ENCODE measurements at regions not wholly inside any gene's neighbourhood (a gene's known extent, or its start where the extent isn't known, plus 50 kb on each side); places are given as distances from the start of the nearest gene placed in this dataset.
"Not testable (repeated sequence)": the region's sequence is repeated elsewhere in the genome, so short reads cannot be mapped to it uniquely, and the experiment has no call there.

- FAIRE-seq (no peak), DNase-seq (ENCODE audit: insufficient read length) (no peak)
- TF ChIP-seq POLR2A (IDR thresholded peaks at IDR 0.05; ENCODE audit: low read depth, low read length) (no peak), TAF1 (IDR thresholded peaks at IDR 0.05; ENCODE audit: borderline replicate concordance, low read depth, low read length) (no peak), POLR2AphosphoS5 (IDR thresholded peaks at IDR 0.05; ENCODE audit: low read depth, low read length) (no peak)
Observed at GRCh38 chr3:194939532-194939909, 253.8 kb downstream of the FAM43A start.

- FAIRE-seq (no peak), DNase-seq (ENCODE audit: insufficient read length) (no peak)
- TF ChIP-seq POLR2AphosphoS5 (IDR thresholded peaks at IDR 0.05; ENCODE audit: low read depth, low read length) (no peak), POLR2A (IDR thresholded peaks at IDR 0.05; ENCODE audit: low read depth, low read length) (no peak), TAF1 (IDR thresholded peaks at IDR 0.05; ENCODE audit: borderline replicate concordance, low read depth, low read length) (no peak)
Observed at GRCh38 chr3:194939949-194940770, 254.5 kb downstream of the FAM43A start.

GRCh38 chr3:194941360-194941955, 255.8 kb downstream of the FAM43A start:
- DNase-seq (ENCODE audit: insufficient read length) (no peak), FAIRE-seq (no peak)
- TF ChIP-seq POLR2AphosphoS5 (IDR thresholded peaks at IDR 0.05; ENCODE audit: low read depth, low read length): no peak
- no peak for TF ChIP-seq TAF1 (IDR thresholded peaks at IDR 0.05; ENCODE audit: borderline replicate concordance, low read depth, low read length)
- no peak for TF ChIP-seq POLR2A (IDR thresholded peaks at IDR 0.05; ENCODE audit: low read depth, low read length)

GRCh38 chr3:194941956-194942511, 256.4 kb downstream of the FAM43A start:
- FAIRE-seq (no peak), DNase-seq (ENCODE audit: insufficient read length) (no peak)
- TF ChIP-seq POLR2AphosphoS5 (IDR thresholded peaks at IDR 0.05; ENCODE audit: low read depth, low read length) (no peak), POLR2A (IDR thresholded peaks at IDR 0.05; ENCODE audit: low read depth, low read length) (no peak), TAF1 (IDR thresholded peaks at IDR 0.05; ENCODE audit: borderline replicate concordance, low read depth, low read length) (no peak)

- DNase-seq (ENCODE audit: insufficient read length) (no peak), FAIRE-seq (no peak)
- no peak for TF ChIP-seq POLR2A (IDR thresholded peaks at IDR 0.05; ENCODE audit: low read depth, low read length)
- no peak for TF ChIP-seq TAF1 (IDR thresholded peaks at IDR 0.05; ENCODE audit: borderline replicate concordance, low read depth, low read length)
- no peak for TF ChIP-seq POLR2AphosphoS5 (IDR thresholded peaks at IDR 0.05; ENCODE audit: low read depth, low read length)
Observed at GRCh38 chr3:194944526-194944925, 258.8 kb downstream of the FAM43A start.

GRCh38 chr3:194945508-194945907, 259.8 kb downstream of the FAM43A start:
- FAIRE-seq (no peak), DNase-seq (ENCODE audit: insufficient read length) (no peak)
- TF ChIP-seq TAF1 (IDR thresholded peaks at IDR 0.05; ENCODE audit: borderline replicate concordance, low read depth, low read length) (no peak), POLR2AphosphoS5 (IDR thresholded peaks at IDR 0.05; ENCODE audit: low read depth, low read length) (no peak), POLR2A (IDR thresholded peaks at IDR 0.05; ENCODE audit: low read depth, low read length) (no peak)

GRCh38 chr3:194946091-194946490, 260.4 kb downstream of the FAM43A start:
- FAIRE-seq (no peak), DNase-seq (ENCODE audit: insufficient read length) (no peak)
- TF ChIP-seq TAF1 (IDR thresholded peaks at IDR 0.05; ENCODE audit: borderline replicate concordance, low read depth, low read length) (no peak), POLR2A (IDR thresholded peaks at IDR 0.05; ENCODE audit: low read depth, low read length) (no peak), POLR2AphosphoS5 (IDR thresholded peaks at IDR 0.05; ENCODE audit: low read depth, low read length) (no peak)

GRCh38 chr3:194949592-194949991, 263.9 kb downstream of the FAM43A start:
- no peak for FAIRE-seq
- no peak for DNase-seq (ENCODE audit: insufficient read length)
- no peak for TF ChIP-seq TAF1 (IDR thresholded peaks at IDR 0.05; ENCODE audit: borderline replicate concordance, low read depth, low read length)
- TF ChIP-seq POLR2A (IDR thresholded peaks at IDR 0.05; ENCODE audit: low read depth, low read length): no peak
- no peak for TF ChIP-seq POLR2AphosphoS5 (IDR thresholded peaks at IDR 0.05; ENCODE audit: low read depth, low read length)

- no peak for FAIRE-seq
Observed at GRCh38 chr3:194950906-194951628, 265.4 kb downstream of the FAM43A start.

GRCh38 chr3:194951629-194951920, 265.9 kb downstream of the FAM43A start:
- not testable (repeated sequence) for FAIRE-seq; DNase-seq (ENCODE audit: insufficient read length)

More at GRCh38 chr3:194950906-194951628, 265.4 kb downstream of the FAM43A start:
- no peak for DNase-seq (ENCODE audit: insufficient read length)
- TF ChIP-seq POLR2A (IDR thresholded peaks at IDR 0.05; ENCODE audit: low read depth, low read length) (no peak), POLR2AphosphoS5 (IDR thresholded peaks at IDR 0.05; ENCODE audit: low read depth, low read length) (no peak), TAF1 (IDR thresholded peaks at IDR 0.05; ENCODE audit: borderline replicate concordance, low read depth, low read length) (no peak)

GRCh38 chr3:194951931-194952582, 266.4 kb downstream of the FAM43A start:
- FAIRE-seq (no peak), DNase-seq (ENCODE audit: insufficient read length) (no peak)
- no peak for TF ChIP-seq POLR2A (IDR thresholded peaks at IDR 0.05; ENCODE audit: low read depth, low read length)
- no peak for TF ChIP-seq TAF1 (IDR thresholded peaks at IDR 0.05; ENCODE audit: borderline replicate concordance, low read depth, low read length)
- TF ChIP-seq POLR2AphosphoS5 (IDR thresholded peaks at IDR 0.05; ENCODE audit: low read depth, low read length): no peak
